Heart left ventricle (tissue), 16 donors: ENCODE measurements at regions not wholly inside any gene's neighbourhood (a gene's known extent, or its start where the extent isn't known, plus 50 kb on each side); places are given as distances from the start of the nearest gene placed in this dataset.
A peak's percentile ranks its signal among the peaks of the same experiment; 100 is the strongest.
"Not testable (repeated sequence)": the region's sequence is repeated elsewhere in the genome, so short reads cannot be mapped to it uniquely, and the experiment has no call there.

Experiments
- ATAC-seq, 4 donors: fragments of 200-7000 bp; cut with Tn5 transposase; one replicate each; pipeline ENCODE4 v1.9.1; 2020 to 2022; ENCODE audit warnings: moderate library complexity in 4 of 4, mild to moderate bottlenecking in 3 of 4, moderate number of reproducible peaks in 1 of 4
- DNase-seq, 5 donors: peaks; one replicate each; pipeline ENCODE4 v3.0.0-alpha.2; 2020
- H3K27ac ChIP-seq, 12 donors: fragments of 200-600 bp; sonication (generic) in 4 of 12; one replicate each; pipeline versions ENCODE4 v1.5.0 to v1.8.0; 2016 to 2022; ENCODE audit warnings: mild to moderate bottlenecking in 2 of 12
- H3K27me3 ChIP-seq, 9 donors: fragments of 200-600 bp; sonication (generic) in 2 of 9; one replicate each; pipeline versions ENCODE4 v1.5.1 to v1.8.0; 2016 to 2022; ENCODE audit warnings: mild to moderate bottlenecking in 3 of 9
- H3K36me3 ChIP-seq, 9 donors: fragments of 200-600 bp; sonication (generic) in 2 of 9; one replicate each; pipeline versions ENCODE4 v1.5.0 to v1.8.0; 2018 to 2022; ENCODE audit warnings: mild to moderate bottlenecking in 2 of 9
- H3K4me1 ChIP-seq, 12 donors: fragments of 200-600 bp; sonication (generic) in 4 of 12; one replicate each; pipeline versions ENCODE4 v1.5.0 to v1.8.0; 2016 to 2022; ENCODE audit warnings: mild to moderate bottlenecking in 3 of 12
- H3K4me3 ChIP-seq, 12 donors: fragments of 200-600 bp; sonication (generic) in 4 of 12; one replicate each; pipeline versions ENCODE4 v1.5.0 to v1.8.0; 2017 to 2022; ENCODE audit warnings: mild to moderate bottlenecking in 9 of 12, moderate library complexity in 4 of 12
- H3K9me3 ChIP-seq, 12 donors: fragments of 200-600 bp; sonication (generic) in 4 of 12; one replicate each; pipeline versions ENCODE4 v1.5.0 to v1.8.0; 2016 to 2022; ENCODE audit warnings: mild to moderate bottlenecking in 1 of 12
- WGBS, 4 donors: extraction: QIAGEN DNeasy Blood & Tissue Kit in 2 of 4; methylation state at CpG; one replicate each; pipeline versions ENCODE4 v1.1.5 to v1.1.7; 2013 to 2018; 5-methylcytosine and 5-hydroxymethylcytosine counted together
- intact Hi-C, 10 donors: fragments of 100-400 bp; cut with DNase I; formaldehyde crosslinking; loops; one replicate each; pipeline versions ENCODE4 v1.11.1 to v1.14.2; 2022
- donor health status: ischemic (EF 13 %, LVEDD 7.1; RV severe dilation, severe dysfunction).
- donor health status: healthy with polysubstance abuse.
- donor health status: DM: no; HTN: yes; CAD: no.
- donor health status: DM: no; HTN: no; CAD: no.
- donor health status: ischemic (EF 25% LVEDD 6.9; RV normal size, moderate dysfunction).
- donor health status: ischemic (EF 25% LVEDD 5.7; RV mildly dilated, moderate dysfunction).
- donor health status: healthy.
- donor health status: DM: yes; HTN: yes; CAD: no.
- donor health status: ischemic (EF 35%, LVEDD 5.7; RV mildly dilated, moderate dysfunction).
- donor health status: nonischemic (EF 11% LVEDD 7.7; RV severe dilation, severe dysfunction).
- donor health status: DM: yes; HTN: yes; CAD: no.
- donor health status: PGD.
- donor health status: ischemic (EF 29% LVEDD 5.4; RV normal size, mild dysfunction).
- donor health status: nonischemic (EF 23%, LVEDD 6.1; RV moderate dilation, normal function).

DNA sequence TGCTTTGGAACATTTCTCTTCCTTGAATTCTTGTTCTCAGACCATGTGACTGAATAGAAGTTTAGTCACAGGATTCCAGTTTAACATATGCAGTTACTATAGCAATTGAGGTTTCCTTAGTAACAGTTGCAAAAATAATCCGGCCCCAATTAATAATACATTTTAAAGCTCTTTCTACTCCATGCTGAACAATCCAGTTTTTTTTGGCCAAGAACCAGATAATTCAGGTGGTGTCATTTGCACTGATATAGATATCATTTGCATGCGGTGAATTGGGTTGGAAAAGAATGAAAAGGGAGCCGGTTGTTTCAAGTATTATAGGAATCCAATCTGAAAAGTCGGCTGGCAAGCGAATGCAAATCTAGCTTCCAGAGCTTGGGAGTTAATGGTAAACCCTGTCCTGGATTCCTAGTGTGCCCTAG is 3073.1 kb downstream of the RPIA start:
- 39 to 58% (median 47%) methylated on average over 5 of the region's 5 CpGs for WGBS, 4 donors
- DNase-seq, H3K9me3 ChIP-seq, H3K4me1 ChIP-seq, intact Hi-C loops, H3K27me3 ChIP-seq, H3K36me3 ChIP-seq, ATAC-seq, H3K27ac ChIP-seq, H3K4me3 ChIP-seq: not testable (repeated sequence)

DNA sequence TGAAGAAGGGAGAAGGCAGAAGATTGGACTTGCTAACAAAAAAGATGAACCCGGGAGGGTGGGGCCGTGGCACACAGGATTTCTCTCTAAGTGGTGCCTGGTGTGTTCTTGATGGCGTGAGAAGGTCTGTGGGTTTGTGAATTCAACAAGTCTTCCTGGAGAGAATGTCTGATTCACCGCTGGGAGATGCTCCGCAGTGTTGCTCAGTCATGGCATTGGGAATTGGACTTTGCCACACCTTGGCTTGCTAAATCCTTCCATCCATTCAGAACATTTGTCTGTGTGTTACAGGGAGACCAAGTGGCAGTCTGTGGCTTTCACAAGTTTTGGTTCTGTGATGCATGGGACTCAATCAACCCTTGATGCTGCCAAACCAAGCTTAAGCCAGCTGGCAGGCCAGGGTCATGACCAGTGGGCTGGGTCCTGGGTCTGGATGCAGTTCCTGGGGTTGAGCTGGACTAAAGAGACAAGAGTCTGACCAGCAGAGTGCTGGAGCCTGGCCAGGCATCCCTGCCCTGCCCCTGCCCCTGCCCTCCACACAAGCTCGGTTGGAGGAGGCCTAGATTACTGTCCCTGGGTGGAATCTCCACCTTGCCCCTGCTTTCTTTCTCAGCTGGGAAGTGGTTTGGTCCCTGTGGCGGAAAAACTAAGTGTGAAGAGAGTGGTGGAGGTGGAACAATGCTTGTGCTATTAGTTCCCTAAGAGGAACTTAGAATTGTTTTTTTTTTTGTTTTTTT is 3073.7 kb downstream of the RPIA start:
- H3K4me1 ChIP-seq, H3K27me3 ChIP-seq, ATAC-seq, DNase-seq, H3K9me3 ChIP-seq, H3K36me3 ChIP-seq, intact Hi-C loops, H3K27ac ChIP-seq, H3K4me3 ChIP-seq: not testable (repeated sequence)
- 60 to 76% (median 70%) methylated on average over 2 to 5 of the region's 7 CpGs for WGBS, 4 donors

DNA sequence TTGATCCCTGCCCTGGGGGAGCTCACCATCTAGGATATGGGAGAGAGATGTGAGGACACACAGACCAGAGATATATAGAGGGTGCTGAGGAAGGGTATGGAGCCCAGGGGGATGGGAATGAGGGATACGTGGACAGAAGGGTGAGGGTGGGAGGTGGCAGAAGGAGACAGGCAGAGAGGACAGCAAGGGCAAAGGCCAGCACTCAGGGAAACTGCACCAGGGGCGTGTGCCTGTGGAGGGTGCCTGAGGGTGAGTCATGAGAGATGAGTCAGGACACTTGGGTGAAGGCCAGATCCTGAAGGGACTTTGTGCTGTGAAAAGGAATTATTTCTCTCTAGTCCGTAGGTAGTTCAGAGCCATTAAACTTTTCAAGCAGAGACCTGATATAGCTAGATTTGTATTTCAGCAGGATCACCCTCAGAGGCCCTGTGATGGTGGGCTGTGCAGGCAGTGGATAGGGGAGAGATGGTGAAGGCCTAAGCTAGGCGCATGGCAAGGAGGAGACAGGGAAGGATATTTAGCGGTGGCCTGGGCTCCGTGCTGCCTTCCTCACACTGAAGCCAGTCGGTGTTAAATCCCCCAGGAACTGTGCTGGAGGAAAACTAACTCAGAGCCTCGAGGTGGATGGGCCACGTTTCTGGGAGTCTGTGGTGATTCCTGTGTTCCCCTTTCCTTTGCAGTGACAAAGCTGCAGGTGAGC is 3075.0 kb downstream of the RPIA start:
- H3K27ac ChIP-seq, intact Hi-C loops, H3K4me3 ChIP-seq, H3K4me1 ChIP-seq, H3K27me3 ChIP-seq, H3K9me3 ChIP-seq, H3K36me3 ChIP-seq: not testable (repeated sequence)
- 56 to 64% (median 63%) methylated on average over 7 to 9 of the region's 9 CpGs for WGBS, 4 donors
- ATAC-seq (peak in 3 of 4 donors; percentile 42 to 84 (median 75)), DNase-seq (peak in 2 of 5 donors; percentile 33 to 66)

DNA sequence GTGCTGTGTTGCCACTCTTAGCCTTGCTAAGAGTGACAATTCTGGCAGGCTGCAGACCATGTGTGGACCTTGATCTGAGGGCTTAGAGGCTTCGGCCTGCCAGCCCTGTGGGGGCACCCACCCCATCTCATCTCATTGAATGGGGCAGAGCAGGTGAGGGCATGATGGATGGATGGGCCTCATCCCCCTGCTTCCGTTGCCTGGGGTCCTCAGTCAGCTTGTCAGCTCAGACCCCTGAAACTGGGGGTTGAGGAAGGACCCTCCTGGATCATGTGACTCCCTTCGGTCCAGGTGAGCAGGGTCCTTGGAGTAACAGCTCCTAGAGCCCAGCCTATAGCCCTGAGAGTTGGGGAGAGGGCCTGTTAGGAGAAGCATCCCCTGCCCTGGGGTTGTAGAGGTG is 3076.8 kb downstream of the RPIA start:
- intact Hi-C loops, H3K9me3 ChIP-seq, H3K27ac ChIP-seq, H3K27me3 ChIP-seq, DNase-seq, H3K36me3 ChIP-seq, H3K4me1 ChIP-seq, ATAC-seq, H3K4me3 ChIP-seq: not testable (repeated sequence)
- WGBS, 4 donors, result 50 to 83% (median 62%) methylated on average over 2 to 3 of the region's 3 CpGs

DNA sequence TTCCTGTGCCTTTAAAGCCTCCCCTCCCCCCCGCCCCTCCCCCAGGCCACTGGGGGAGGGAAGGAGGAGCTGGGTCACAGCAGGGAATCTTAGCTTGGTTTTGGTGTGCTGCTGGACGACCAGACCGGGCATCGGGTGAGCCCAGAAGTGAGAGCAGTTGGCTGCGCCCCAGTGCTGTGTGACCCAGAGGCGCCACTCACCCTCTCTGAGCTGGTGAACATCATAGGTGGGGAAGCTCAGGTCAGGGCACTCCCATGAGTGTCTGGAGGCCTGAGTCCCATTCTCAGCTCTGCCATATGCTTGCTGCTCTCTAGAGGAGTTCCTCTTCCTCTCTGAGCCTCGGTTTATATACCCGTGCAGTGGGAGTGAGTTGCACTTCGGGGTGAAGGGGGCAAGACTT is 3077.5 kb downstream of the RPIA start:
- ATAC-seq, intact Hi-C loops, H3K4me1 ChIP-seq, H3K9me3 ChIP-seq, H3K27me3 ChIP-seq, DNase-seq, H3K27ac ChIP-seq, H3K36me3 ChIP-seq, H3K4me3 ChIP-seq: not testable (repeated sequence)
- WGBS, 4 donors, result 67 to 84% (median 69%) methylated on average over 5 to 9 of the region's 9 CpGs

DNA sequence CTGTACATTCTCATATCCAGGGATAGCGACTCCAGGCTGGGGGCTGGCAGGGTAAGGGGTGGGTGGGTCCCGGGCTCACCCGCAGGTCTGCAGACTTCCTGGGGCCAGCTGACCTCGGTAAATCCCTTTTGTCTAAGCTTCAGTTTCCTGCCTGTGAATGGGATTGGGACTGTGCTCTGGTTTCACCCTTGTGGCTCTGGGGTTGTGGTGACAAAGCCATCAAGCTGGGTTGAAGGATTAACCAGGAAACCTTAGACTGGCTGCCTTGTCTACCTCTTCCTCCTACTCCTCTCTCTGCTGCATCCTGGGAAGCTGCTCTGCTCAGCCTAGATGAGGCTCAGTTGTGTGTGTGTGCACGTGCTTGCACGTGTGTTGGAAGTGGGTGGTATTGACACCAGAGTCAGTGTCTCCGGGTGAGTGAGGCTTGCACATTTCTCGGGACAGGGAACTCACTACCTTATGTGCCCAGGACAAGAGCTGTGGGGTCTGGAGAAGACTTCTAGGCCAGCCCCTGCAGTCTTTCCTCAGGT is 3078.6 kb downstream of the RPIA start:
- H3K9me3 ChIP-seq, H3K27me3 ChIP-seq, H3K4me1 ChIP-seq, H3K27ac ChIP-seq, ATAC-seq, H3K4me3 ChIP-seq, H3K36me3 ChIP-seq, DNase-seq, intact Hi-C loops: not testable (repeated sequence)
- WGBS, 4 donors, result 51 to 100% (median 54%) methylated on average over 1 to 8 of the region's 8 CpGs

DNA sequence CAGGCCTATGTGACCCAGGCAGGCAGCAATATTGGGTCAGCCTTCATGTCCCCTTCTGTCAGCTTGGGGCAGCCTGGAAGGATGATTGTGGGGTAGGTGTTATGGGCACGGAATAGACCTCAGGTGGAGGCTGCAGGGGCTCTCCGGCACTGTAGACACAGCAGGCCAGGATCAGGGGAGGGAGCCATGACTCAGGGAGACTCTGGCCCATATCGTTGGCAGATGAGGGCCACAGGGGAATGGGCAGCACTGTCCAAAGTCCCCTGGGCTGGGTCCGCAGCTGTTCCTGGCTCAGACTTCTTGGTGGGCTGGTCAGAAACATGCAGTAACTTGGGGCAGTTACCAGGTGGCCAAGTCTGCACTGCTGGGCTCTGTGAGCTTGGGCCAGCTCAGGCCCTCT is 3080.1 kb downstream of the RPIA start:
- H3K4me1 ChIP-seq, DNase-seq, H3K4me3 ChIP-seq, H3K27ac ChIP-seq, H3K36me3 ChIP-seq, intact Hi-C loops, ATAC-seq, H3K27me3 ChIP-seq, H3K9me3 ChIP-seq: not testable (repeated sequence)
- 78 to 85% (median 83%) methylated on average over 1 to 4 of the region's 4 CpGs; no CpG with 5 or more reads in 1 of the 4 donors for WGBS, 4 donors

DNA sequence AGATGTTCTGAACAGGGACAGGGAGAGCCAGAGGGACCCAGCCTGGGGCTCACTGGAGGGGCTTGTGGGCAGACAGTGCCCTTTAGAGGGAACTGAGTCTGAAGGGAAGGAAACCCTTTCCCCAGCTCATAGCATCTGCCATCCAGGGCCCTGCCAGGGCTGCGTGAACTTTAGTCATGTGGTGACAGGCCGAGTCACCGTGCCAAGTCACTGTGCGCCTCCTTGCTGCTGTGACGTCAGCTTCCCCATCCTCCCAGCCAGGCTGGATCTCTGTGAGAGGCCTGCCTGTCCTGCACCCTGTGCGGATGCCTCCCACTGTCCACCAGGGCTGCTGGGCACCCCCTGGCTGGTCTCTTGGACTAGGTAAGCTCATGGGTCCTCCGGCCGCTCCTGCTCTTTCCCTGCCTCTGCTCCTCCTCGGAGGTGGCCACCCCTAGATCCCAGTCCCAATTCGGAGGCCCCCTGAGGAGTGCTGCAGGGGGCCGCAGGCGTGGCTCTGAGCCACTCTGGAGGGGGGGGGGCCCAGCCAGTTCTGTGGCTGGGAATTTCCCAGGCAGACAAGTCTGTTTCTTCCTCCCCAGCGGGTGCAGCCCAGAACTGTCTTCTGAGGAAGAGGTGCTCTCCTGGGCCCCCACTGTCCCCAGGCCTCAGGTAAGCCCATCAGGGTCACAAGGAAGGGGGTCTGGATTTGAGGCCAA is 3080.9 kb downstream of the RPIA start:
- 77 to 80% (median 79%) methylated on average over 4 to 12 of the region's 13 CpGs for WGBS, 4 donors
- H3K9me3 ChIP-seq, intact Hi-C loops, H3K27me3 ChIP-seq, H3K4me3 ChIP-seq, ATAC-seq, H3K4me1 ChIP-seq, DNase-seq, H3K27ac ChIP-seq, H3K36me3 ChIP-seq: not testable (repeated sequence)

DNA sequence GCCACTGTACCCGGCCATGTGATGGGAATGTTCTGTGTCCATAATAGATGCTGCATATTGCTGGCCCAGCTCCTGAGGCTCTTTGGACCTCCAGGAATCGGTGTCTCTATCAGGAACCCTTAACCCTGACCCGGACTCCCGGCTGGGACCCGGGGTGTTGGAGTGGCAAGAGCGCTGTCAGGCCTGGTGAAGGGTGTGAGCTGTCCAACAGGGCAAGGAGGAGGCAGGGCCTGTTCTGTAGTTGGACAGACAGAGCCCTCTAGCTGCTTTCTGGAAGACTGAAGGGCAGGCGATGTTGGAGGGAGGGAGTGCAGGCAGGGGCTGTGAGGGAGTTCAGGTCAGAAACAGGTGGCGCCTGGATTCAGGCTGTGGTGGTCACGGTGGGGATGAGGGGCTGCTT is 3082.3 kb downstream of the RPIA start:
- H3K36me3 ChIP-seq, H3K4me3 ChIP-seq, H3K27me3 ChIP-seq, DNase-seq, H3K27ac ChIP-seq, H3K4me1 ChIP-seq, intact Hi-C loops, H3K9me3 ChIP-seq, ATAC-seq: not testable (repeated sequence)
- WGBS, 4 donors, result 65 to 100% (median 76%) methylated on average over 1 to 7 of the region's 9 CpGs

DNA sequence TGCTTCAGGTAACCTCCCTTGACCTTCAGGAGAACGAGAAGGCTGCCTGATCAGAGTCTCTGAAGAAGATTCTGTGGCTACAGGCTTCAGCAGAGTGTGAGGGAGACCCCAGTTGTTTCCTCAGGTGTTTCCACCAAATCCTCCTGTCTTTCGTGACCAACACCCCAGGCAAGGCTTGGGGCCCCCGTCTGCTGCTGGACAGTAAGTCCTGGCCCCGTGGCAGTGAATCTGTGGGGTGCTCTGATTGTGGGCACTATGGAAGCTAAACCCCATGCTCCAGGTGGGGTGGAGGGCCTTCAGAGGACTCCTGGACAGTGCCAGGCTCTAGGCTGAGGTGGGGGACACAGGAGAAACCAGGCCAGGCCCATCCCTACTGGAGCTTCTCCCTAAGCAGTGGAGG is 3083.7 kb downstream of the RPIA start:
- H3K9me3 ChIP-seq, H3K4me1 ChIP-seq, H3K36me3 ChIP-seq, H3K27me3 ChIP-seq, ATAC-seq, H3K4me3 ChIP-seq, intact Hi-C loops, H3K27ac ChIP-seq, DNase-seq: not testable (repeated sequence)
- WGBS, 4 donors, result 66 to 78% (median 71%) methylated on average over 4 of the region's 4 CpGs
